NCI-H748 treated with DMSO at 0.1 percent for 48 hours (cell line): ENCODE measurements at regions not wholly inside any gene's neighbourhood (a gene's known extent, or its start where the extent isn't known, plus 50 kb on each side); places are given as distances from the start of the nearest gene placed in this dataset.

ENCODE experiments used
- DNase-seq: peaks from one replicate; lab custom pipeline; 2025; lab: John Stamatoyannopoulos, UW

- DNase-seq, result no peak
Measured at GRCh38 chr2:107760620-107761364, 65.9 kb upstream of the RGPD4 start.

GRCh38 chr2:107772353-107772752 lies 54.3 kb upstream of the RGPD4 start:
- DNase-seq, result peak; percentile 10

GRCh38 chr2:107775211-107775610 lies 51.5 kb upstream of the RGPD4 start:
- DNase-seq, result no peak

GRCh38 chr2:107775791-107776190 lies 50.9 kb upstream of the RGPD4 start:
- DNase-seq, result no peak

- no peak for DNase-seq
Measured at GRCh38 chr2:107776362-107776761, 50.3 kb upstream of the RGPD4 start.
